Stimulated activated CD4-positive, alpha-beta T cell treated with anti-CD3 and anti-CD28 coated beads, TNF-alpha, amount 100 ng/mL, for 48 hours (primary cell): ENCODE measurements at regions not wholly inside any gene's neighbourhood (a gene's known extent, or its start where the extent isn't known, plus 50 kb on each side); places are given as distances from the start of the nearest gene placed in this dataset.
"Not testable (repeated sequence)": the region's sequence is repeated elsewhere in the genome, so short reads cannot be mapped to it uniquely, and the experiment has no call there.

Source experiments
- DNase-seq, 3 donors: peaks; one replicate each; pipeline ENCODE4 v3.0.0-alpha.2; 2020; ENCODE audit warnings: low read depth in 3 of 3

DNA sequence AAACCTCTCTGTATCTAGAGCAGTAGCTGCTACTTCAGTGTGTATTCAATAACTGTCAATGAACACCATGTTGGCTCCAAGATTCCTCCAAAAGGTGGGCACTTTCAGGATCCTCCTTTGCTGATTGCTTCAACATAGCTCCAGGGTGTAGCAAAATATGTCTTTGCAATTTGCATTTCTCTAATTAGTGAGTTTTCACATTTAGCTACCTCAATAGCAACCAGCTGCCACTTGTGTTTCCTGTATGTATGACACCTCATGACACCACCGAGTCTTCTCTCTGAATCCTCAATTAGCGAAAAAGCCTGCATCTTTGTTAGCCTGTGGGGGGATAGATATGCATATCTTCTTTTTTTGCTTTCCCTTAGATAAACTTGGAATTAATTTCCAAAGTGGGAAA lies 898.3 kb upstream of the FAT3 start:
- no peak for DNase-seq

DNA sequence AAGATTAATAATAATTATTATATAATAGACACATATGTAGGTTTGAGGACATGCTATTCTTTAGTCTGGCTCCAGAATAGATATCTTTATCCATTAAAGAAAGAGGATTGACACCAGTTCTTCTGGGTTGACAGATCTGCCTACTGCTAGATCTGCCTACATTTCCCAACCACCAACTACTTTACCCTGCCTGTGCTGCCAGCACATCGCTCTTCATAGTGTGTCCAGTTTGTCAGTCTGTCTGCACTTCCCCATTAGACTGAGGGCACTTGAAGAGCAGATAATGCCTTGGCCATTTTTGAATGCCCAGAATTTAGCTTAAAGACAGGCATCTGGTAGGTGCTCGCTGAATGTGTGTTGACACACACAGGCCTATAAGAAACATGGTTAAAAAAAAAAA lies 910.1 kb upstream of the FAT3 start:
- DNase-seq: no peak

GRCh38 chr11:91312541-91312940 lies 912.1 kb upstream of the FAT3 start:
- no peak for DNase-seq

- no peak for DNase-seq
Observed at GRCh38 chr11:91310085-91310484, 914.5 kb upstream of the FAT3 start.

DNA sequence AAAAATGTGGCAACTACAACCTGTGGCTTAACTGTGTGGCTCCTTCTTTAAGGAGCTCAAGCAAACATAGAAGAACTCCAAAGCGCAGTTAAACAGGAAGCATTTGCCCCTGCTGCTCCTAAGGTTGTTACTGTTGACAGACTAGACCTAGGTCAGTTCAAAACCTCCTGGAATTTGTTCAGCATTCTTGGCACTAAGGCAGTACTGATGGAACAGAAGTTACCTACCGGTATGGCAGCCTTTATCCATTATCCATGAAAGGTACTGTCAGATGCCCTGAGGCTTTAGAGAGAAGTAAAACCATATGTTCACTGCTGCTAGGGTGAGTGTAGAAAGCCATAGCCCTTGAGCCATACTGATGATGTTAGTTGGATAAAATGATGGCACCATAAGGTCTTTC lies 916.5 kb upstream of the FAT3 start:
- no peak for DNase-seq

DNA sequence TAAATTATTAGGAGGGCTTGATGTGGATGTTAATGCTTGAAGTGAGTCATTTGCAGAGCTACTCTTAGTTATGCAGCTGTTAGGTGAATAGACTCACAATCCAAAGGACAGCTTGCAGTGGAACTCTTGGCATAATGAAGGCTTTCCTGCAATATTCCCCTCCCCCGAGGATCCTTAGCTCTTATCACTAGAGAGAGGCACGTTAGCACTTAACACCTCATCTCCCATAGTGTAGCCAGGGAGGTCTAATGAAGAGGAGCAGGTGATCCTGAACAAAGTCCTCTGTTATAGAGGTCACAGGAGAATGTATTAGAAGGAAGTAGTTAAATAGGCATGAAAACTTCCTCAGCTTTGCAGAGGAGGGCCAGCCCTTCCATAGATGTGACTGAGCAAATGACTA lies 919.2 kb upstream of the FAT3 start:
- no peak for DNase-seq

DNA sequence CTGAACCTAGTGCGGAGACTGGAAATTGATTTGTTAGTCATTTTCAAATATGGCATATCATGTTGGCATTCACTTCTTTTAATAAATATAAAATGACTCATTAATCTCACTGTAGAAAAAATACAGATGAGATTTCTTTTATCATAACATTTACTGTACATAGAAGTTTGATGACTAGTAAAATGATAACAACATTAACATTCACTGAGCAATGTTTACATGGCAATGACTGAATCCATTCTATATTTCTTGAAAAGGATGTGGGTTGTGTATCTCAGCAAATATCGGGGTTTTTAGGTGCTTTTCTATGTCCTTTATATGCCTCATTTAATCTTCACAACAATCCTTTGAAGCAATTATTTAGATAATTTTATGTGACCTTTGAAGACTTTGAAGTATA lies 920.9 kb upstream of the FAT3 start:
- no peak for DNase-seq

GRCh38 chr11:91299980-91300379 lies 924.6 kb upstream of the FAT3 start:
- DNase-seq: no peak

DNA sequence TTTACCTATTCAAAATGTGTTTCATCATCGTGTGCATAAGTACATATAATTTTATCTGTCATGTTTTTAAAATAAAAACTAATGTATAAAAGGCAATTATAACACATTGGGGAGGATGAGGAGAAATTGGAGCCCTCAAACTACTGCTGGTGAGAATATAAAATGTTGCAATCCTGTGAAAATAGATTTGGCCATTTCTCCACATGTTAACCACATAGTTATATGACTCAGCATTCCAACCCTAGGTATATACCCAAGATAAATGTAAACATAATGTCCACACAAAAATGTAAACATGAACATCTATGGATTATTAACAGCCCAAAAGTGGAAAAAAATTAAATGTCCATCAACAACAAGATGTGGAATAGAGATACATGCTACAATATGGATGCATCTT lies 928.0 kb upstream of the FAT3 start:
- DNase-seq: no peak

DNA sequence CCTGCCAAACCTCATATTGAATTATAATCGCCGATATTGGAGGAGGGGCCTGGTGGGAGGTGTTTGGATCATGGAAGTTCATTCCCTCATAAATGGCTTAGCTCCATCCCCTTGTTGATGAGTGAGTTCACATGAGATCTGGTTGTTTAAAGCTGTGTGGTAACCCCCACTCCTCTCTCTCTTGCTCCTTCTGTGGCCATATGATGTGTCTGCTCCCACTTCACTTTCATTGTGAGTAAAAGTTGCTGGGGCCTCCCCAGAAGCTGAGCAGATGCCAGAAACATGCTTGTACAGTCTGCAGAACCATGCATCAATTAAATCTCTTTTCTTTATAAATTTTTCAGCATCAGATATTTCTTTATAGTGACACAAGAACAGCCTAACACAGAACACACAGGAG lies 929.0 kb upstream of the FAT3 start:
- DNase-seq: no peak

- no peak for DNase-seq
Observed at GRCh38 chr11:91293119-91293518, 931.5 kb upstream of the FAT3 start.

GRCh38 chr11:91272089-91272488 lies 952.5 kb upstream of the FAT3 start:
- DNase-seq: no peak

- DNase-seq: not testable (repeated sequence)
Observed at GRCh38 chr11:91268512-91269295, 955.9 kb upstream of the FAT3 start.

GRCh38 chr11:91265946-91266345 lies 958.7 kb upstream of the FAT3 start:
- no peak for DNase-seq

- DNase-seq: no peak
Observed at GRCh38 chr11:91264481-91264880, 960.1 kb upstream of the FAT3 start.

- no peak for DNase-seq
Observed at GRCh38 chr11:91263496-91264365, 960.9 kb upstream of the FAT3 start.

- no peak for DNase-seq
Observed at GRCh38 chr11:91261513-91261912, 963.1 kb upstream of the FAT3 start.

GRCh38 chr11:91258876-91259275 lies 965.7 kb upstream of the FAT3 start:
- no peak for DNase-seq

DNA sequence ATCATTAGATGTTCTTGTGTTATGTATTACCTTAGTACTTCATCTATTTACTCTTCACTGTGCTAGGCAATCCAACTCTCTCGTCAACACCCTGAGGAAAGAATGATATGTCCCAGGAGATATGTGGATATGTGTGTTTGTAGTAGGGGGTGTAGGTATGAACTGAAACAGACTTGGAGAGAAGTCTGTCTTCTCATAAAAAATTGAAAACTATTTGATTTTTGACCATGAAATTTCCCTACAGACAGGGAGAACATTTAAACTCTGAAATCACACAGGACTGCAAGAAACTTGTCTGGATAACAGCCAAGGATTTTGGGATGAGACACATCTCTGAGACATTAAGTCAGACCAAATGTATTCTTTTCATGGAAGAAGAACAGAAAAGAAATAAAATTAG lies 967.0 kb upstream of the FAT3 start:
- no peak for DNase-seq

- DNase-seq: peak in 1 of 3 donors; percentile 11
Observed at GRCh38 chr11:91248199-91248807, 976.3 kb upstream of the FAT3 start.

DNA sequence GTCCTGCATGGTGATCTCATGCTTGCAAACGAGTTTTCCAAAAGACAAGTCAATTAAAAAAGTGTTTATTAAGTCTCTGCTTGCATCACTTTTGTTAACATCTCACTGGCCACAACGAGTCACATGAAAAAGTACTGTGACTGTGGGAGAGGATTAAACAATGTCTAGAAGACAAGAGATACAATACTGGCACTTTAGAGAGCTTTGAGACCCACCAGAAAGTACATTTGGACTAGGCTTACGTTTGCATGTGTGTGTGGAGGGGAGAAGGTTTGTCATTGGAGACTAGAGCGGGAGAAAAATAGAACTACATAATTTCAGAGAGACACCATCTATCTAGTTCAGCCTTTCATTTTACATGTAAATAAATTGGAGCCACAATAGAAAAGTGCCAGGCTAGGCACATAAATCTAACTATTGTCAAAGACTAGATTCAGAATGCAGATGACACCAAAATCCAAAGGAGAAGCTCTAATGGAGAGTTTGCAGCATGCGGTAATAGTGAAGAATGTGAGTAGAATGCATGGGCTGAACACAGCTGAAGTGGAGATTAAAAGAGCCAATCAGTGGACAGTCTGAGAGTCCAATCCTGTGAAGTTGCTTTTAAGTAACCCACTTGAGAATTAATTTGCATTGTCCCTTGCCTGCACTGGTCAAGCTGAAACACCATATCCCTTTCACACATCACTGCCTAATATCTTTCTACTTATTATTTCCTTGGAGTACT lies 977.4 kb upstream of the FAT3 start:
- DNase-seq: no peak

- DNase-seq: no peak
Observed at GRCh38 chr11:91244912-91245311, 979.7 kb upstream of the FAT3 start.
